ENCODE measurements at regions not wholly inside any gene's neighbourhood (a gene's known extent, or its start where the extent isn't known, plus 50 kb on each side); places are given as distances from the start of the nearest gene placed in this dataset.

- DNase-seq, result no peak
- Mint-ChIP-seq H3K9me3 (no peaks in the 10 kb centered on the region), H3K4me1 (no peaks in the 10 kb centered on the region), H3K36me3 (no peaks in the 10 kb centered on the region), H3K27me3 (peaks cover 8% of the 10 kb centered on the region), H3K4me3 (no peak overlapping the region), H3K27ac (no peak overlapping the region)
These were observed 137.1 kb downstream of the RPIA start for GRCh38 chr2:88828397-88829137.

DNA sequence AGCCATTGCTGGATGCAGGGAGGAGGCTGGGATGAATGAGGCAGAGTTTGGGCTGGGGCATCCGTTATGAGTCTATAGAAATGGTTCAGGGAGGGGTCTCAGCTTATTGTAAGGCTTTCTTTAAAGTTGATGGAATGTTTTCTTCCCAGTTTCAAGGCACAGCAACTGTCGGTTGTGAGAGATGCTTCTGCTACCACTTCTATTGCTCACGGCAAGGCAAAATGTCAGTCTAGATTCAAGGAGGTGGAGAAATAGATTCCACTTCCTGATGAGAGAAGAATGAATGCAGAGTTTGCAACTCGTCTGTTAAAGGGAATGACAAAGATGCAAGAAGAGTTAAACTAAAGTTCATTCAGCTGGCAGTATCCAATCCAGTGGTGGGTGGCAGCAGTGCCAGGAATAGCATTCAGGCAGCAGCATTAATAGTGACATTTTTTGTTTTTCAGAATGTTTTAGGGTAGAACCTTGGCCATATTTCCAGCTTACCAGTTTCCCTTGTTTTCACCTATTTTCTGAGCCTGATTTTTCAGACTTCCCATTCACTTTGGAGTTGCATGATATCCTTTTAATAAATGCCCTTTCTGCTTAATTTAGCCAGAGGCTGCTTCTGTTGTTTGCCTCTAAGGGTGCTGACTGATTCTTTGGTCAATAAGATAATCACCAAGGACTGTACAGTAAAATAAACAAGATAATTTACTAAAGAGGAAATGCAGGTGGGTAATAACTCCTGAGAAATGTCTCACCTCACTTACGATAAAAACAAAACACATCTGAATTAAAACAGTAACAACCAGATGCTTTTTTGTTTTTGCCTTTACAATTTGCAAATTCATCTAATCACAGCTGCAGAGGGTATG, 138.4 kb downstream of the RPIA start:
- Mint-ChIP-seq H3K4me3 (no peak overlapping the region), H3K4me1 (no peaks in the 10 kb centered on the region), H3K9me3 (no peaks in the 10 kb centered on the region), H3K27ac (no peak overlapping the region), H3K36me3 (no peaks in the 10 kb centered on the region), H3K27me3 (peaks cover 4% of the 10 kb centered on the region)
- DNase-seq, result no peak

- no peaks in the 10 kb centered on the region for H3K9me3 Mint-ChIP-seq
- DNase-seq, result no peak
- H3K27ac Mint-ChIP-seq, result no peak overlapping the region
- H3K4me3 Mint-ChIP-seq, result no peak overlapping the region
- H3K4me1 Mint-ChIP-seq, result no peaks in the 10 kb centered on the region
- no peaks in the 10 kb centered on the region for H3K36me3 Mint-ChIP-seq
- peaks cover 4% of the 10 kb centered on the region for H3K27me3 Mint-ChIP-seq
These were observed 139.8 kb downstream of the RPIA start for GRCh38 chr2:88831071-88831791.

DNA sequence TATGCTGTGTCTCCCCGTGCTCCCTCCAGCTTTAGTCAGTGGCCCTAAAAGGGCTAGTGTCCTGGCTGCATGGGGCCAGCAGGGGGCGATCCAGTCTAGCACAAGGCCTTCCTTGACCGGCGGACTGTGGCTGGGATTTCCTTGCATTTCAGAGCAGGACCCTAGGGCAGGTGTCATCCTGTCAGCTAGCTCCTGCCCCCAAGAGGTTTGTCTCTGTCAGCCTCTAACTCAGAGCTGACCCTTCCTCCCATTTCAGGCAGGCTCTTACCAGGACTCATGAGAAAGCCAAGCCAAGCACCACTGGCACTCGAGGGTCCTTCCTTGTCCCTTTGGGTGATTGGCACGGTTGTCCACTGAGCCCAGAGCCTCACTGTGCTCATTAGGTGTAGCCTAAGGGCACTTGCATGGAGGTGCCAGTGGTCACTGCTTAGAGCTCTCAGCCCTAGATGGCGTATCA, 140.3 kb downstream of the RPIA start:
- DNase-seq, result peak; percentile 47
- Mint-ChIP-seq H3K4me3 (no peak overlapping the region), H3K9me3 (no peaks in the 10 kb centered on the region), H3K36me3 (no peaks in the 10 kb centered on the region), H3K27ac (no peak overlapping the region), H3K4me1 (no peaks in the 10 kb centered on the region), H3K27me3 (peaks cover 4% of the 10 kb centered on the region)

DNA sequence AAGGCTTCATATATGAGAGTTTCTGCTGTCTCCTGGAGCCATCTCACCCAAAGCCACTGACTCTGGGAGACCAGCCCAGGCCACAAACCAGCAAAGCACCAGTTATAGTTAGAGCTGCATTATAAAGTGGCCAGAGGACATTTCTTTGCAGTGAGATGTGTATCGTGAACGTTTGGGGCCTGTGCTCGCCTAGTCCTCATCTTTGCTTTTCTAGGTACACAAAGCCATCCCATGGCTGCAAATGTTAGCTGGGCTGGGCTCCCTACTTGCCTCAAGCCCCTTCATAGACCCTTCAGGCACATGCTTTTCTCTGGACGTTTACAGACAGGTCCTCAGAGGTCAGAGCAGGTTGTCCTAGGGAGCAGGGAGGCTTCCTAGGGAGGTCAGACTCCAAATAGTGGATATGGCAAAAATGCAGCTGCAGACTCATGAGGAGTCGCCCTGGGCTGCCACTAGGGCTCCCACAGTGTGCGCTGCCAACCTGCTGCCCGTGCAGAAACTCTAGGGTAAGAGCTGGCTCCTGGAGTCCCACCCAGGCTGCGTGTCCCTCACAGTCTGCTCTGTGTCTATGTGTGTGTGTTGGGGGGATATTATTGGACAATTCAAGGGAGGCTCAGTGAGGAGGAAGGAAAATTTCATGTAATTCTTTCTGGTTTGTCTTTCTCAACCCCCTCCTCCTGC, 141.0 kb downstream of the RPIA start:
- H3K4me1 Mint-ChIP-seq, result no peaks in the 10 kb centered on the region
- no peaks in the 10 kb centered on the region for H3K36me3 Mint-ChIP-seq
- DNase-seq, result no peak
- H3K4me3 Mint-ChIP-seq, result no peak overlapping the region
- H3K27me3 Mint-ChIP-seq, result peaks cover 4% of the 10 kb centered on the region
- H3K27ac Mint-ChIP-seq, result no peak overlapping the region
- H3K9me3 Mint-ChIP-seq, result no peaks in the 10 kb centered on the region

- Mint-ChIP-seq H3K36me3 (no peaks in the 10 kb centered on the region), H3K27ac (no peak overlapping the region), H3K4me1 (no peaks in the 10 kb centered on the region), H3K27me3 (peaks cover 4% of the 10 kb centered on the region), H3K9me3 (no peaks in the 10 kb centered on the region), H3K4me3 (no peak overlapping the region)
- DNase-seq, result no peak
These were observed 141.5 kb downstream of the RPIA start for GRCh38 chr2:88832992-88833389.

- H3K27me3 Mint-ChIP-seq, result peaks cover 3% of the 10 kb centered on the region
- H3K9me3 Mint-ChIP-seq, result no peaks in the 10 kb centered on the region
- no peak overlapping the region for H3K4me3 Mint-ChIP-seq
- peaks cover 2% of the 10 kb centered on the region for H3K4me1 Mint-ChIP-seq
- H3K36me3 Mint-ChIP-seq, result no peaks in the 10 kb centered on the region
- no peak for DNase-seq
- H3K27ac Mint-ChIP-seq, result no peak overlapping the region
These were observed 142.9 kb downstream of the RPIA start for GRCh38 chr2:88834376-88834775.

DNA sequence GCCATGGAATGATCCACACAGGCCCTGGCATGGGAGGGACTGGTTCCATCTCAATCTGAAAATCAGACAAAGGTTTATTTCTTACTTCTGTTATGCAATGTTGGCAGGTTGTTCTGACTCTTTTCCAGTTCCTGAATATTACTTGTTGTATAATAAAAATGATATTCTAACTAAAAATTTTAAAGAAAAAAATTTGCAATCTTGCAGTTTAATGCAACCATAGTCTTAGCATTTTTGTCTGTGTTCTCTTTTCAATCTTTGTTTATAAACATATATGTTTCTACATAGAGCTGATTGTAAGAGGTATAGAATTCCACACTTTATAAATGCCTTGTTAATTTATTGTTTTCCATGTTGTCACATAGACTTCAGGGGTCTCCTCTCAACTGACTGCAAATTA, 143.4 kb downstream of the RPIA start:
- DNase-seq, result no peak
- H3K27me3 Mint-ChIP-seq, result no peaks in the 10 kb centered on the region
- no peaks in the 10 kb centered on the region for H3K36me3 Mint-ChIP-seq
- H3K9me3 Mint-ChIP-seq, result no peaks in the 10 kb centered on the region
- H3K27ac Mint-ChIP-seq, result no peak overlapping the region
- H3K4me1 Mint-ChIP-seq, result peaks cover 2% of the 10 kb centered on the region
- no peak overlapping the region for H3K4me3 Mint-ChIP-seq

GRCh38 chr2:88835726-88836125, 144.3 kb downstream of the RPIA start:
- no peaks in the 10 kb centered on the region for H3K36me3 Mint-ChIP-seq
- DNase-seq, result no peak
- H3K4me3 Mint-ChIP-seq, result no peak overlapping the region
- H3K27ac Mint-ChIP-seq, result no peak overlapping the region
- no peaks in the 10 kb centered on the region for H3K27me3 Mint-ChIP-seq
- peaks cover 2% of the 10 kb centered on the region for H3K4me1 Mint-ChIP-seq
- H3K9me3 Mint-ChIP-seq, result no peaks in the 10 kb centered on the region

DNA sequence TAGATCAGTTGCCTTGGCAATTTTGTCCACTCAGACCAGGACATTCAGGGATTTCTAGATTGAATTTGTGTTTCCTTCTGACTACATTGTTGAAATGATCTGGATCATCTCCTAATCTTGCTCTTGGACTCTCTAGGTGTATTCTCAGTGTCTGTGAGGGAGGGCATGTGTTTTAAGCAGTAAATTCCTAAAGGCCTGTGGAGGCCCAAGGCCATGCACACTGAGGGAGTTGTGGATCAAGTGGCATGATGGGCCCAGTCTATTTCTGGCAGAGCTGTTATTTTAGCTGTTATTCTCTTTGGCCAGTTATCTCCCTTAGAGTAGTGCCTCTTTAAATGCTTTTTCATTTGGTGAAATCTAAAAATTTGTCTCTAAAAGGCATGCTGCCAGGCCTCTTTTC, 144.9 kb downstream of the RPIA start:
- H3K9me3 Mint-ChIP-seq, result no peaks in the 10 kb centered on the region
- no peak overlapping the region for H3K27ac Mint-ChIP-seq

GRCh38 chr2:88837511-88838160, 146.2 kb downstream of the RPIA start:
- Mint-ChIP-seq H3K4me3 (no peak overlapping the region), H3K27me3 (peaks cover 3% of the 10 kb centered on the region), H3K9me3 (no peaks in the 10 kb centered on the region), H3K4me1 (peaks cover 2% of the 10 kb centered on the region), H3K36me3 (no peaks in the 10 kb centered on the region), H3K27ac (peak overlapping the region; percentile 65)
- no peak for DNase-seq

More for the DNA sequence above, 144.9 kb downstream of the RPIA start:
- Mint-ChIP-seq H3K36me3 (no peaks in the 10 kb centered on the region), H3K4me1 (peaks cover 2% of the 10 kb centered on the region), H3K27me3 (no peaks in the 10 kb centered on the region), H3K4me3 (no peak overlapping the region)
- no peak for DNase-seq

- H3K36me3 Mint-ChIP-seq, result no peaks in the 10 kb centered on the region
- peaks cover 2% of the 10 kb centered on the region for H3K4me1 Mint-ChIP-seq
- H3K4me3 Mint-ChIP-seq, result no peak overlapping the region
- H3K9me3 Mint-ChIP-seq, result no peaks in the 10 kb centered on the region
- H3K27ac Mint-ChIP-seq, result peak overlapping the region; percentile 65
- H3K27me3 Mint-ChIP-seq, result peaks cover 3% of the 10 kb centered on the region
- DNase-seq, result no peak
These were observed 146.7 kb downstream of the RPIA start for GRCh38 chr2:88838165-88838635.

DNA sequence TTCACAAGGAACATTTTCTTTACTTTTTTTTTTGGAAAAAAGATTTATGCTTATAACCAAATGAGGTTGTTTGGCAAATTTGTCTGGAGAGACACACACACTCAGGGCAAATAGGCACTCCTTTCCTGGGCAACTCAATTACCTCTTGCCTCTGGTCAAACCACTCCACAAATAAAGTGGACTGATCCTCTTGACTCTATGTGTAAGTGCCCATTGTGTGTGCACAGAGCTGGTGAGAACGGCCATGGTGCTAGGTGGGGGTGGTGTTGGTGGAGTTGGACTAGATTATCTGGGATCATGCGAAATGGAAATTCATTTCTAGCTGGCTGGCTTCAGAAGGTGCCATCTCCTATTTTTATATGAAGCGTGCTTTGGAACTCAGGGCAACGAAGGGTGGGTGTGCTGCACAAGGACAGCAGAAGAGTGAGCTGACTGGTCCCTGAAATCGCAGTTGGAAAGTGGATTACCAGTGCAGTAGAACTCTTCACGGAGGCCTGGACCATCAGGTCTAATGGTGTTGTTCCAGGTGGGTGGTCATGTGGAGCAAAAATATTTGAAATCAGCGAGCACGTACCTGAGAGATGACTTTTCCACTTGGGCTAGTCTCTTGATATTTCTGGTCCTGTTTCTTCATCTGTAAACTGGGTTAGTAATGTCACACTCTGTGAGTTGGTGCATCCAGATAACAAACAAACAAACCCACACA, 149.9 kb downstream of the RPIA start:
- H3K4me3 Mint-ChIP-seq, result no peak overlapping the region

More for the DNA sequence above, 149.9 kb downstream of the RPIA start:
- Mint-ChIP-seq H3K4me1 (peaks cover 2% of the 10 kb centered on the region), H3K36me3 (no peaks in the 10 kb centered on the region), H3K27me3 (peaks cover 3% of the 10 kb centered on the region), H3K9me3 (no peaks in the 10 kb centered on the region), H3K27ac (no peak overlapping the region)
- DNase-seq, result no peak

Data from activated naive CD8-positive, alpha-beta T cell treated with anti-CD3 and anti-CD28 coated beads for 36 hours (primary cell).